ENCODE measurements at regions not wholly inside any gene's neighbourhood (a gene's known extent, or its start where the extent isn't known, plus 50 kb on each side); places are given as distances from the start of the nearest gene placed in this dataset.
"Not testable (repeated sequence)": the region's sequence is repeated elsewhere in the genome, so short reads cannot be mapped to it uniquely, and the experiment has no call there.

DNA sequence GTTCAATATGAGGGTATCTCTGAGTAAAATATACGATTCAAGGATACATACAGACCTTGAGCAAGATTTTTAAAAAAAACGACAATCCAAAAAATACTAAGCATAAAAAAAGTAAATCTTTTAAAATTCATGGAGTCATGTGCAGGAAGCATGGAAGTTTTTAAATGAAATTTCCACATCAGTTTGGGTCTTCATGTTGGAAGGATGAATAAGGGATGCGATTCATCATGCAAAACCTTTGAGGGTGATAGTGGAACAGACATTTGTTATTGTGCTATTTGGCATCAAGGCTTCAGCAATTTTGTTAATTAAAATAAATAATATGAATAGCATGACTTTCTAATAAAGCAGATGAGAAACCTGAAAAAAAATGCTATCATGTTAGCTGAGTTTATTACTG is 815.0 kb upstream of the PCDH10 start:
- H3K4me3 ChIP-seq, result no peak overlapping the region
- no peaks in the 10 kb centered on the region for H3K36me3 ChIP-seq
- H3K27ac ChIP-seq, result no peak overlapping the region
- intact Hi-C loops (cut with DNase I), result no loop called here
- H3K4me1 ChIP-seq, result no peaks in the 10 kb centered on the region
- WGBS (ENCODE audit: insufficient coverage, low coverage, low lambda C conversion rate, missing lambda C conversion rate), result 11% methylated on average over 3 of the region's 3 CpGs
- DNase-seq, result no peak
- ATAC-seq, result no peak
- no peaks in the 10 kb centered on the region for H3K27me3 ChIP-seq
- no peaks in the 10 kb centered on the region for H3K9me3 ChIP-seq
- no peak for TF ChIP-seq CTCF (IDR thresholded peaks at IDR 0.05)
- no peak for TF ChIP-seq POLR2A (IDR thresholded peaks at IDR 0.05)

DNA sequence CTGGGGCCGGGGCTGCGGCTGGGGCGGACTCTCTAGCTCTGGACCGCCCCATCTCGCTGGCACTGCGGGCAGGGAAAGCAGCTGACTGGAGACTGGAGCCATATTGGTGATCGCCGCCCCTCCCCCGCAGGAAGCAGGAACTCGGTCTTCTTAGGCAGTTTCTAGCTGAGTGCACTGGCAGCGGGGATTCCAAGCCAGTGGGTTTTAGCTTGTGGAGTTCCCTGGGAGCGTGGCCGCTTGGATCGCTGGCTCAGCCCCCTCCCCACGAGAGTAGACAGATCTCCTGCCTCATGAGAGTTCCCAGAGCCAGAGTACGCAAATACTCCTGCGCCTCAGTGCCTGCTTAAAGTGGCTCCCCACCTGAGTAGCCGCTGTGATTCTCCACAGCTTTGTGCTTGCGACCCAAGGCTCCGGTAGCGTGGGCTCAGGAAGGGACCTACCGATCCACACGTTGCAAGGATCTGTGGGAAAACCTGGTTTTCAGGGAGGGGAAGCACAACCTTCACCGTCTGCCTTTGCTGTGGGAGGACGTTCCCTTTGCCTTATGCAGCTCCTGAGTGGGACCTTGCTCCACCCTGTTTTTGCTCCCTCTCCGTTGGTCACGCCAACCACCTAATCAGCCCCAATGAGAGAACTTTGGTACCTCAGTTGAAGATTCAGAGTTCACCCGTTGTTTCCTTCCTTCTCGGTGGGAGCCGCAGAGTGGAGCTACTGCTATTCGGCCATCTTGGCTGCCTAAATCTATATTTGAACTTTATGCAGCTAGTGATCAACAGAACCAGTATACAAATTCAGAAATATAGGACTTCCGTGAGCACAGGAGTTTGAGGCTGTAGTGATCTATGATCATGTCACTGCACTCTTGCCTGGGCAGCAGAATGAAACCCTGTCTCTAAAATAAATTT is 803.9 kb upstream of the PCDH10 start:
- DNase-seq (no peak), ATAC-seq (no peak)
- WGBS (ENCODE audit: insufficient coverage, low coverage, low lambda C conversion rate, missing lambda C conversion rate), result 78% methylated on average over 7 of the region's 32 CpGs
- Histone ChIP-seq H3K27ac (no peak overlapping the region), H3K9me3 (no peaks in the 10 kb centered on the region), H3K27me3 (no peaks in the 10 kb centered on the region), H3K4me1 (no peaks in the 10 kb centered on the region), H3K4me3 (no peak overlapping the region), H3K36me3 (no peaks in the 10 kb centered on the region)
- no peak for TF ChIP-seq CTCF (IDR thresholded peaks at IDR 0.05)
- no peak for TF ChIP-seq POLR2A (IDR thresholded peaks at IDR 0.05)
- intact Hi-C loops (cut with DNase I), result no loop called here

DNA sequence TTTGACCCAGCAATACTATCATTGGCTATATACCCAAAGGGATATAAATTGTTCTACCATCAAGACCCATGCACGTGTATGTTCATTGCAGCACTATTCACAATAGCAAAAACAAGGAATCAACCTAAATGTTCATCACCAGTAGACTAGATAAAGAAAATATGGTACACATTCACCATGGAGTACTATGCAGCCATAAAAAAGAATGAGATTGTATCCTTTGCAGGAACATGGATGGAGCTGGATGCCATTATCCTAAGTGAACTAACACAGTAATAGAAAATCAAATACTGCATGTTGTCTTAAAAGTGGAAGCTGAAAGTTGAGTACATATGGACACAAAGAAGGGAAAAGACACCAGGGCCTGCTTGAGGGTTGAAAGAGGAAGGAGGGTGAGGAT is 803.1 kb upstream of the PCDH10 start:
- 20% methylated on average over 1 of the region's 1 CpG for WGBS (ENCODE audit: insufficient coverage, low coverage, low lambda C conversion rate, missing lambda C conversion rate)
- no peaks in the 10 kb centered on the region for H3K4me1 ChIP-seq
- H3K9me3 ChIP-seq, result no peaks in the 10 kb centered on the region
- no peak overlapping the region for H3K27ac ChIP-seq
- TF ChIP-seq POLR2A (IDR thresholded peaks at IDR 0.05) (no peak), CTCF (IDR thresholded peaks at IDR 0.05) (no peak)
- ATAC-seq, result no peak
- intact Hi-C loops (cut with DNase I), result no loop called here
- no peaks in the 10 kb centered on the region for H3K36me3 ChIP-seq
- H3K27me3 ChIP-seq, result no peaks in the 10 kb centered on the region
- H3K4me3 ChIP-seq, result no peak overlapping the region
- DNase-seq, result no peak

DNA sequence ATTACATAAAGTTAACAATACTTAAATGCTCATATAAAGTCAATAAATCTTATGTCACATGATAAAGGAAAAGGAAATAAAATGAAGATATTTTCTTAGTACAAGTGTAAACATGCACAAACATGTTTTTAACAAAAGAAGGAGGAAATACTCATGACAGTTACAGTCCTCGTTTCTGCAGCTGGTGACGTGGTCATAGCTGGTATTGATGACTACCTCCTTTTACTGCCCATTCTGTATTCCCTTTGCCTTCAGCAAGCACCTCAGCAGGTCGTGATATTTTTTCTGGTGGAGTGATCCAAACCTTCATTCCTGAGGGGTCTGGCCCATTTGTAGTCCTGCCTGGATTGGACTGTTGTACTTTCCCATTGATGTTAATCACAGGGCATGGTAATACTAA is 797.5 kb upstream of the PCDH10 start:
- H3K27me3 ChIP-seq; H3K36me3 ChIP-seq; intact Hi-C loops (cut with DNase I); H3K9me3 ChIP-seq; H3K4me1 ChIP-seq; H3K27ac ChIP-seq; DNase-seq; H3K4me3 ChIP-seq; ATAC-seq: not testable (repeated sequence)
- WGBS (ENCODE audit: insufficient coverage, low coverage, low lambda C conversion rate, missing lambda C conversion rate), result 49% methylated on average over 3 of the region's 3 CpGs

- H3K4me3 ChIP-seq, result no peak overlapping the region
- no peaks in the 10 kb centered on the region for H3K9me3 ChIP-seq
- DNase-seq, result no peak
- H3K4me1 ChIP-seq, result no peaks in the 10 kb centered on the region
- 45% methylated on average over 2 of the region's 2 CpGs for WGBS (ENCODE audit: insufficient coverage, low coverage, low lambda C conversion rate, missing lambda C conversion rate)
- no peak for ATAC-seq
- intact Hi-C loops (cut with DNase I), result no loop called here
- no peak overlapping the region for H3K27ac ChIP-seq
- no peak for TF ChIP-seq POLR2A (IDR thresholded peaks at IDR 0.05)
- TF ChIP-seq CTCF (IDR thresholded peaks at IDR 0.05), result no peak
- H3K36me3 ChIP-seq, result no peaks in the 10 kb centered on the region
- no peaks in the 10 kb centered on the region for H3K27me3 ChIP-seq
Observed at GRCh38 chr4:132382243-132382642, 766.9 kb upstream of the PCDH10 start.

Measured in right lobe of liver (tissue), 6 donors.